ENCODE measurements at regions not wholly inside any gene's neighbourhood (a gene's known extent, or its start where the extent isn't known, plus 50 kb on each side); places are given as distances from the start of the nearest gene placed in this dataset.

DNA sequence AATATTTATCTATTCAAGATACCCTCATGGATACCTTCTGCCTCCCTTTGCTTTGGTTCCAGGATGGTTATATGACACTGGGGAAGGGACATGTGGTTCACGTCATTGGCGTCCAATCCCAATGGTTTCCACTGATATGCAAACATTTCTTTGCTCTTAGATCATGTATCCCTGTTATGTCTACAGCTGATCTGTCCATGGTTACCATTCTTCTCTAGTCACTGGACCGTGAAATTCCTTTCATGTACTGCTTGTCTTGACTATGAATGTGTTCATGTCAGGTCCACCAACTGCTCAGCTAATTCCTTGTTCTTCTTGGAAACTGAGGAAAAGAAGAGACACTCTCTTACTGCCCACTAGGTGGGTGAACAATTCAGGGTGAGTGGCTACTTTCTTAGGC, 391.1 kb upstream of the ZNF608 start:
- TF ChIP-seq CEBPB (IDR thresholded peaks at IDR 0.05) = no peak
- TF ChIP-seq, protein P1, sequence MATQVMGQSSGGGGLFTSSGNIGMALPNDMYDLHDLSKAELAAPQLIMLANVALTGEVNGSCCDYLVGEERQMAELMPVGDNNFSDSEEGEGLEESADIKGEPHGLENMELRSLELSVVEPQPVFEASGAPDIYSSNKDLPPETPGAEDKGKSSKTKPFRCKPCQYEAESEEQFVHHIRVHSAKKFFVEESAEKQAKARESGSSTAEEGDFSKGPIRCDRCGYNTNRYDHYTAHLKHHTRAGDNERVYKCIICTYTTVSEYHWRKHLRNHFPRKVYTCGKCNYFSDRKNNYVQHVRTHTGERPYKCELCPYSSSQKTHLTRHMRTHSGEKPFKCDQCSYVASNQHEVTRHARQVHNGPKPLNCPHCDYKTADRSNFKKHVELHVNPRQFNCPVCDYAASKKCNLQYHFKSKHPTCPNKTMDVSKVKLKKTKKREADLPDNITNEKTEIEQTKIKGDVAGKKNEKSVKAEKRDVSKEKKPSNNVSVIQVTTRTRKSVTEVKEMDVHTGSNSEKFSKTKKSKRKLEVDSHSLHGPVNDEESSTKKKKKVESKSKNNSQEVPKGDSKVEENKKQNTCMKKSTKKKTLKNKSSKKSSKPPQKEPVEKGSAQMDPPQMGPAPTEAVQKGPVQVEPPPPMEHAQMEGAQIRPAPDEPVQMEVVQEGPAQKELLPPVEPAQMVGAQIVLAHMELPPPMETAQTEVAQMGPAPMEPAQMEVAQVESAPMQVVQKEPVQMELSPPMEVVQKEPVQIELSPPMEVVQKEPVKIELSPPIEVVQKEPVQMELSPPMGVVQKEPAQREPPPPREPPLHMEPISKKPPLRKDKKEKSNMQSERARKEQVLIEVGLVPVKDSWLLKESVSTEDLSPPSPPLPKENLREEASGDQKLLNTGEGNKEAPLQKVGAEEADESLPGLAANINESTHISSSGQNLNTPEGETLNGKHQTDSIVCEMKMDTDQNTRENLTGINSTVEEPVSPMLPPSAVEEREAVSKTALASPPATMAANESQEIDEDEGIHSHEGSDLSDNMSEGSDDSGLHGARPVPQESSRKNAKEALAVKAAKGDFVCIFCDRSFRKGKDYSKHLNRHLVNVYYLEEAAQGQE (IDR thresholded peaks at IDR 0.05; ENCODE audit: low read depth) = peak; percentile 56; the same call in 1 of the 2 replicates
- no peak for TF ChIP-seq TAF1 (IDR thresholded peaks at IDR 0.05; ENCODE audit: low read depth)
- TF ChIP-seq EP300 (IDR thresholded peaks at IDR 0.05; ENCODE audit: borderline replicate concordance) = peak; percentile 82
- no peak for TF ChIP-seq RAD21 (IDR thresholded peaks at IDR 0.05; ENCODE audit: low read depth)
- no peak for TF ChIP-seq FOXM1 (IDR thresholded peaks at IDR 0.05; ENCODE audit: borderline replicate concordance, low read depth)
- TF ChIP-seq CREB1 (IDR thresholded peaks at IDR 0.05; ENCODE audit: low read depth) = no peak
- TF ChIP-seq YY1 (IDR thresholded peaks at IDR 0.05; ENCODE audit: low read depth) = no peak
- TF ChIP-seq, protein P2, sequence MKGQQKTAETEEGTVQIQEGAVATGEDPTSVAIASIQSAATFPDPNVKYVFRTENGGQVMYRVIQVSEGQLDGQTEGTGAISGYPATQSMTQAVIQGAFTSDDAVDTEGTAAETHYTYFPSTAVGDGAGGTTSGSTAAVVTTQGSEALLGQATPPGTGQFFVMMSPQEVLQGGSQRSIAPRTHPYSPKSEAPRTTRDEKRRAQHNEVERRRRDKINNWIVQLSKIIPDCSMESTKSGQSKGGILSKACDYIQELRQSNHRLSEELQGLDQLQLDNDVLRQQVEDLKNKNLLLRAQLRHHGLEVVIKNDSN (IDR thresholded peaks at IDR 0.05) = 0 out of 2 replicates have a peak, but pooled peaks have one; percentile 31
- no peak for TF ChIP-seq EGR1 (IDR thresholded peaks at IDR 0.05)
- no peak for TF ChIP-seq ZBTB7A (IDR thresholded peaks at IDR 0.05; ENCODE audit: low read depth)
- TF ChIP-seq, protein P3, sequence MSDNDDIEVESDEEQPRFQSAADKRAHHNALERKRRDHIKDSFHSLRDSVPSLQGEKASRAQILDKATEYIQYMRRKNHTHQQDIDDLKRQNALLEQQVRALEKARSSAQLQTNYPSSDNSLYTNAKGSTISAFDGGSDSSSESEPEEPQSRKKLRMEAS (IDR thresholded peaks at IDR 0.05) = 0 out of 2 replicates have a peak, but pooled peaks have one; percentile 9
